Thyroid gland (tissue), 4 donors: ENCODE measurements at regions not wholly inside any gene's neighbourhood (a gene's known extent, or its start where the extent isn't known, plus 50 kb on each side); places are given as distances from the start of the nearest gene placed in this dataset.

ENCODE experiments used
- CTCF ChIP-seq, 6 experiments: fragments of 200-600 bp in 3 of 6; fragments of 450-650 bp in 3 of 6; sonication (generic) in 3 of 6; IDR thresholded peaks; one replicate each; pipeline ENCODE4 v1.5.1; 2016 to 2019; ENCODE audit warnings: antibody characterized with exemption in 6 of 6, mild to moderate bottlenecking in 2 of 6, inconsistent platforms in 1 of 6, moderate library complexity in 1 of 6
- POLR2A ChIP-seq, 2 donors: fragments of 450-650 bp; IDR thresholded peaks; one replicate each; pipeline ENCODE4 v1.6.1; 2017; ENCODE audit warnings: antibody characterized with exemption in 2 of 2, mild to moderate bottlenecking in 2 of 2, moderate library complexity in 1 of 2

GRCh38 chr18:77647472-77647871, 397.8 kb downstream of the GALR1 start:
- TF ChIP-seq CTCF (IDR thresholded peaks at IDR 0.05) = no peak
- TF ChIP-seq POLR2A (IDR thresholded peaks at IDR 0.05) = no peak
